ENCODE measurements at regions not wholly inside any gene's neighbourhood (a gene's known extent, or its start where the extent isn't known, plus 50 kb on each side); places are given as distances from the start of the nearest gene placed in this dataset.

DNA sequence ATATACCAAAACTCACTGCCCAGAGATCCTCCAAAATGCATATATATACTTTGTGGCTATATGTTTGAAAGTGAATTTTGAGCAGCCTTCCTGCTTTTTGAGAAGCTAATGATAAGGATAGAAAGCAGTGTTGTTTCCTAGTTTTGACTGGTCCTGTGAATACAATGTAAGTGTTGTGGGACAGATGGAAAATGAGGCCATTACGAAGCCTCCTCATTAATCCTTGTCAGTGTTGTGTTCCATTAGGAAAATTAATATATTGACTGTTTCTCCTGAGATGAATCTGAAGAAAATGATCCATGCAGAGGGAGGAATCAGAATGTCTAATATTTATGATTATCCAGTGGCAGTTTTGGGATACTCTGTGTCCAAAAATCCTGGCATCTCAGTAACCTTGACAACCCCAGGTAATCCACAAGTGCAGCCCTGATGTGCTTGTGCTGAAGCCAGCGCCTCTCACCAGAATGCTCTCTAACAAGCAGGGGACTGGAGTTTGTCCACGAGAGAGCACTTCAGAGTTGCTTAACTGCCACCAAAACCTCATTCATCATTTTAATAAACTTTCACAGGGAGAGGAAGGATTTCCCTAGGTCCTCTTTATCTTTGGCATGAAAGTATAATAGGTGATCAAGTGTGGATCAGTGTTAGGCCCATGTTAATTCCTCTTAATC is 418.6 kb downstream of the CMPK2 start:
- TF ChIP-seq, protein P1, sequence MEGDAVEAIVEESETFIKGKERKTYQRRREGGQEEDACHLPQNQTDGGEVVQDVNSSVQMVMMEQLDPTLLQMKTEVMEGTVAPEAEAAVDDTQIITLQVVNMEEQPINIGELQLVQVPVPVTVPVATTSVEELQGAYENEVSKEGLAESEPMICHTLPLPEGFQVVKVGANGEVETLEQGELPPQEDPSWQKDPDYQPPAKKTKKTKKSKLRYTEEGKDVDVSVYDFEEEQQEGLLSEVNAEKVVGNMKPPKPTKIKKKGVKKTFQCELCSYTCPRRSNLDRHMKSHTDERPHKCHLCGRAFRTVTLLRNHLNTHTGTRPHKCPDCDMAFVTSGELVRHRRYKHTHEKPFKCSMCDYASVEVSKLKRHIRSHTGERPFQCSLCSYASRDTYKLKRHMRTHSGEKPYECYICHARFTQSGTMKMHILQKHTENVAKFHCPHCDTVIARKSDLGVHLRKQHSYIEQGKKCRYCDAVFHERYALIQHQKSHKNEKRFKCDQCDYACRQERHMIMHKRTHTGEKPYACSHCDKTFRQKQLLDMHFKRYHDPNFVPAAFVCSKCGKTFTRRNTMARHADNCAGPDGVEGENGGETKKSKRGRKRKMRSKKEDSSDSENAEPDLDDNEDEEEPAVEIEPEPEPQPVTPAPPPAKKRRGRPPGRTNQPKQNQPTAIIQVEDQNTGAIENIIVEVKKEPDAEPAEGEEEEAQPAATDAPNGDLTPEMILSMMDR (IDR thresholded peaks at IDR 0.05), result no peak
- no peak for TF ChIP-seq POLR2A (IDR thresholded peaks at IDR 0.05)

Data from Peyer's patch (tissue), 4 donors.